Astrocyte (in vitro differentiated cells and primary cell): ENCODE measurements at regions not wholly inside any gene's neighbourhood (a gene's known extent, or its start where the extent isn't known, plus 50 kb on each side); places are given as distances from the start of the nearest gene placed in this dataset.

Experiments used
- DNase-seq: peaks from one replicate; pipeline ENCODE4 v3.0.0-alpha.2; 2010; ENCODE audit warnings: low read depth
- FAIRE-seq: peaks from 2 replicates; lab custom pipeline; 2011; peaks lifted over from hg19 to GRCh38; lab: Jason Lieb, UNC
- H2AFZ ChIP-seq: 2 replicates; pipeline ENCODE4 v1.6.0; 2012; ENCODE audit warnings: low read depth, low read length, inconsistent platforms
- H3K27ac ChIP-seq: 2 replicates; pipeline ENCODE4 v1.5.1; 2011; ENCODE audit warnings: low read depth, low read length, inconsistent platforms
- H3K27me3 ChIP-seq: 2 replicates; pipeline ENCODE4 v1.6.0; 2011; ENCODE audit warnings: low read length, inconsistent platforms; ENCODE audit not compliant: insufficient read depth
- H3K36me3 ChIP-seq: 2 replicates; pipeline ENCODE4 v1.5.1; 2011; ENCODE audit warnings: low read length, inconsistent platforms; ENCODE audit not compliant: insufficient read depth
- H3K4me1 ChIP-seq: 2 replicates; pipeline ENCODE4 v1.5.1; 2011; ENCODE audit warnings: low read length, inconsistent platforms; ENCODE audit not compliant: insufficient read depth
- H3K4me2 ChIP-seq: 2 replicates; pipeline ENCODE4 v1.6.0; 2012; ENCODE audit warnings: low read length, inconsistent platforms
- H3K4me3 ChIP-seq: 2 replicates; pipeline ENCODE4 v1.5.1; 2011; ENCODE audit warnings: low read depth, mild to moderate bottlenecking, low read length, inconsistent platforms; ENCODE audit not compliant: insufficient read depth
- H3K79me2 ChIP-seq: 2 replicates; pipeline ENCODE4 v1.6.0; 2012; ENCODE audit warnings: mild to moderate bottlenecking, low read length, inconsistent platforms; ENCODE audit not compliant: insufficient read depth
- H3K9ac ChIP-seq: 2 replicates; pipeline ENCODE4 v1.6.0; 2012; ENCODE audit warnings: mild to moderate bottlenecking, low read length, inconsistent platforms
- H3K9me3 ChIP-seq: 2 replicates; pipeline ENCODE4 v1.5.1; 2012; ENCODE audit warnings: low read depth, mild to moderate bottlenecking, low read length, inconsistent platforms; ENCODE audit not compliant: insufficient read depth
- H4K20me1 ChIP-seq: 2 replicates; pipeline ENCODE4 v1.6.0; 2012; ENCODE audit warnings: low read length, inconsistent platforms; ENCODE audit not compliant: insufficient read depth
- H3K27ac Mint-ChIP-seq: one replicate; pipeline ENCODE4 v1.8.0; 2021; ENCODE audit warnings: mild to moderate bottlenecking, mixed read lengths; ENCODE audit not compliant: unreplicated experiment
- H3K27me3 Mint-ChIP-seq: one replicate; pipeline ENCODE4 v1.8.0; 2021; ENCODE audit warnings: low read depth, mixed read lengths; ENCODE audit not compliant: unreplicated experiment
- H3K36me3 Mint-ChIP-seq: one replicate; pipeline ENCODE4 v1.8.0; 2021; ENCODE audit warnings: low read depth, mixed read lengths; ENCODE audit not compliant: unreplicated experiment
- H3K4me1 Mint-ChIP-seq: one replicate; pipeline ENCODE4 v1.8.0; 2021; ENCODE audit warnings: low read depth, mixed read lengths; ENCODE audit not compliant: unreplicated experiment
- H3K4me3 Mint-ChIP-seq: one replicate; pipeline ENCODE4 v1.8.0; 2021; ENCODE audit warnings: mild to moderate bottlenecking, moderate library complexity, mixed read lengths; ENCODE audit not compliant: unreplicated experiment
- H3K9me3 Mint-ChIP-seq: one replicate; pipeline ENCODE4 v1.8.0; 2021; ENCODE audit warnings: mild to moderate bottlenecking, mixed read lengths; ENCODE audit not compliant: unreplicated experiment
- EZH2 ChIP-seq: IDR thresholded peaks from 2 replicates; pipeline ENCODE4 v1.6.1; 2012; ENCODE audit warnings: mild to moderate bottlenecking, low read length, inconsistent platforms; ENCODE audit not compliant: insufficient read depth
- TF ChIP-seq, protein P1 (sequence below): IDR thresholded peaks from 2 replicates; pipeline ENCODE4 v1.5.1; 2011; ENCODE audit warnings: low read depth, mild to moderate bottlenecking, inconsistent platforms, low read length, moderate library complexity; ENCODE audit not compliant: insufficient read depth

DNA sequence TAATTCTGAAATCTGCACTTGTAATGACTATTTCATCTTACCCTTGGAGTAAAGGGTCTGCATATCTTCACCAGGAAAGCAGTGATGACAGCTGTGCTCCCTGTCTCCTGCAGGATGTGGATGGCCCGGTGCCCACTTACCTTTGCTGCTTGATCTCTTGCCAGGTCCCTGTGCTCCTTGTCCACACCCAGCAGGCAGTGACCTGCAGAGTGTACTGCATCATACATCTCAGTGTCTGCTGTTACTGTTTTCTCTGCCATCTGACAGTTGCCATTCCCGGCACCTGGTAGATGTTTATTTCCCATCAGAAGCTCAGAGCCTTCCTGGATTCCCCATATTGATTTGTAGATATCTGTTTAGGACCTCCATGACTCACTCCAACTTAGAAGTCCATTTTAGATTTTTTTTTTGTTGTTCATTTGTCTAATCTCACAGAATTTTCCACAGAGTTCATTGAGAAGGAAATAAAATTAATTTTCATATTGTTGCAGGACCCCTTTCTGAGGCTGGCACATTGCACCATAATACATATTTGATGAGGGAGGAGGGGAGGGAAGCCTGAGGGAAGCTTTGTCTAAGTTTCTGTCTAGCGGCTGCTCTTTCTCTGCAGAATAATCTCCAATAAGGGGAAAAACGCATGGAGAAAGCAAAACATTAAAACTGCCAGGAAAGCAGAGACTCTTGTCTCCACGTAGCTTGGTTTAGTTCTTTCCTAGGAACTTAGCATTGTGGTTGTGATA is 697.5 kb upstream of the RAB6C start:
- no peak overlapping the region for H3K4me3 ChIP-seq
- Mint-ChIP-seq H3K27ac (no peak overlapping the region), H3K9me3 (peaks cover 7% of the 10 kb centered on the region), H3K4me3 (no peak overlapping the region), H3K36me3 (no peaks in the 10 kb centered on the region), H3K4me1 (no peaks in the 10 kb centered on the region), H3K27me3 (no peaks in the 10 kb centered on the region)
- FAIRE-seq: no peak
- no peaks in the 10 kb centered on the region for H4K20me1 ChIP-seq
- TF ChIP-seq, protein P1, sequence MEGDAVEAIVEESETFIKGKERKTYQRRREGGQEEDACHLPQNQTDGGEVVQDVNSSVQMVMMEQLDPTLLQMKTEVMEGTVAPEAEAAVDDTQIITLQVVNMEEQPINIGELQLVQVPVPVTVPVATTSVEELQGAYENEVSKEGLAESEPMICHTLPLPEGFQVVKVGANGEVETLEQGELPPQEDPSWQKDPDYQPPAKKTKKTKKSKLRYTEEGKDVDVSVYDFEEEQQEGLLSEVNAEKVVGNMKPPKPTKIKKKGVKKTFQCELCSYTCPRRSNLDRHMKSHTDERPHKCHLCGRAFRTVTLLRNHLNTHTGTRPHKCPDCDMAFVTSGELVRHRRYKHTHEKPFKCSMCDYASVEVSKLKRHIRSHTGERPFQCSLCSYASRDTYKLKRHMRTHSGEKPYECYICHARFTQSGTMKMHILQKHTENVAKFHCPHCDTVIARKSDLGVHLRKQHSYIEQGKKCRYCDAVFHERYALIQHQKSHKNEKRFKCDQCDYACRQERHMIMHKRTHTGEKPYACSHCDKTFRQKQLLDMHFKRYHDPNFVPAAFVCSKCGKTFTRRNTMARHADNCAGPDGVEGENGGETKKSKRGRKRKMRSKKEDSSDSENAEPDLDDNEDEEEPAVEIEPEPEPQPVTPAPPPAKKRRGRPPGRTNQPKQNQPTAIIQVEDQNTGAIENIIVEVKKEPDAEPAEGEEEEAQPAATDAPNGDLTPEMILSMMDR: no peak
- TF ChIP-seq EZH2: no peak
- H3K27me3 ChIP-seq: no peaks in the 10 kb centered on the region
- peaks cover 2% of the 10 kb centered on the region for H3K9me3 ChIP-seq
- no peaks in the 10 kb centered on the region for H3K79me2 ChIP-seq
- no peak for DNase-seq
- no peaks in the 10 kb centered on the region for H3K4me1 ChIP-seq
- H3K4me2 ChIP-seq: no peak overlapping the region
- no peak overlapping the region for H2AFZ ChIP-seq
- H3K9ac ChIP-seq: no peak overlapping the region
- no peaks in the 10 kb centered on the region for H3K36me3 ChIP-seq
- no peak overlapping the region for H3K27ac ChIP-seq

DNA sequence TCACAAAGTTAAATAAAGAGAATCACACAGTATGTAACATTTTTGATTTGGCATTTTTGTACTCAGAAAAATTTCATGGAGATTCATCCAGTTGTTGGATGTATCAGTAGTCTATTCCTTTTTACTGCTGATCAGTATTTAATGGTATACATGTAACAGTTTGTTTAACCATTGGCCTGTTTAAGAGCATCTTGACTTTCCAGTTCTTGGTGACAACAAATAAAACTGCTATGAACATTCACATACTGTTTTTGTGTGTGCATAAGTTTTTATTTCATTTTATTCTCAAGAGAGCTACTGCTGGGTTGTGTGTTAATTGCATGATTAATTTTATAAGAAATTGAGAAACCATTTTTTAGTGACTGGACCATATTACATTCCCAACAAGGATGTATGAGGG is 694.5 kb upstream of the RAB6C start:
- Histone ChIP-seq H3K4me2 (no peak overlapping the region), H3K36me3 (no peaks in the 10 kb centered on the region), H3K4me3 (no peak overlapping the region), H3K4me1 (no peaks in the 10 kb centered on the region), H2AFZ (no peak overlapping the region), H3K27me3 (no peaks in the 10 kb centered on the region), H3K79me2 (no peaks in the 10 kb centered on the region), H4K20me1 (no peaks in the 10 kb centered on the region), H3K9ac (no peak overlapping the region), H3K9me3 (peaks cover 2% of the 10 kb centered on the region), H3K27ac (no peak overlapping the region)
- no peak overlapping the region for H3K27ac Mint-ChIP-seq
- TF ChIP-seq EZH2: no peak
- TF ChIP-seq, protein P1: no peak
- FAIRE-seq (no peak), DNase-seq (no peak)
- peaks cover 5% of the 10 kb centered on the region for H3K9me3 Mint-ChIP-seq
- H3K27me3 Mint-ChIP-seq: no peaks in the 10 kb centered on the region
- no peaks in the 10 kb centered on the region for H3K4me1 Mint-ChIP-seq
- H3K4me3 Mint-ChIP-seq: no peak overlapping the region
- no peaks in the 10 kb centered on the region for H3K36me3 Mint-ChIP-seq

DNA sequence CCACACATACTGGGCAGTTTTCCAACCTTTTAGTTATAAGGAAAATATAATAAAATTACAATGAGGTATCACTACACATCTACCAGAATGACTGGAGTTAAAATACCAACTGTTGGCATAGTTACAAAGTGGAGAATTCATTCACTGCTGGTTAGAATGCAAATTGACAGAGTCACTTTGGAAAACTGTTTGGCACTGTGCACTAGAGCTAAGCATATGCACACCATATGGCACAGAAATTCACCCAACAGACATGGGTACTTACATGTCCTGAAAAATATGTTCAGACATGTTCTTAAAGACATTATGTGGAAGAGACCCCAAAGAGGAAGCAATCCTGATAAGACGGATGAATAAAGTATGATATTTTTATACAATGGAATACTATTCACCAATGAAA is 686.1 kb upstream of the RAB6C start:
- Mint-ChIP-seq H3K36me3 (no peaks in the 10 kb centered on the region), H3K27ac (no peak overlapping the region), H3K27me3 (peaks cover 7% of the 10 kb centered on the region), H3K4me1 (no peaks in the 10 kb centered on the region), H3K4me3 (no peak overlapping the region), H3K9me3 (peaks cover 8% of the 10 kb centered on the region)
- H2AFZ ChIP-seq: no peak overlapping the region
- H3K36me3 ChIP-seq: no peaks in the 10 kb centered on the region
- no peak overlapping the region for H3K9ac ChIP-seq
- no peak for TF ChIP-seq EZH2
- TF ChIP-seq, protein P1: no peak
- no peak overlapping the region for H3K4me2 ChIP-seq
- H3K27ac ChIP-seq: no peak overlapping the region
- no peaks in the 10 kb centered on the region for H3K27me3 ChIP-seq
- DNase-seq: no peak
- no peak for FAIRE-seq
- H3K4me1 ChIP-seq: no peaks in the 10 kb centered on the region
- no peaks in the 10 kb centered on the region for H3K79me2 ChIP-seq
- H3K4me3 ChIP-seq: no peak overlapping the region
- no peaks in the 10 kb centered on the region for H4K20me1 ChIP-seq
- H3K9me3 ChIP-seq: no peaks in the 10 kb centered on the region
